HG02981 (cell line): ENCODE measurements at regions not wholly inside any gene's neighbourhood (a gene's known extent, or its start where the extent isn't known, plus 50 kb on each side); places are given as distances from the start of the nearest gene placed in this dataset.
"Not testable (repeated sequence)": the region's sequence is repeated elsewhere in the genome, so short reads cannot be mapped to it uniquely, and the experiment has no call there.

ENCODE experiments used
- ATAC-seq: cut with Tn5 transposase; IDR thresholded peaks from one replicate; pipeline ENCODE4 v1.9.1; 2021; ENCODE audit warnings: mild to moderate bottlenecking, moderate library complexity; ENCODE audit not compliant: unreplicated experiment

DNA sequence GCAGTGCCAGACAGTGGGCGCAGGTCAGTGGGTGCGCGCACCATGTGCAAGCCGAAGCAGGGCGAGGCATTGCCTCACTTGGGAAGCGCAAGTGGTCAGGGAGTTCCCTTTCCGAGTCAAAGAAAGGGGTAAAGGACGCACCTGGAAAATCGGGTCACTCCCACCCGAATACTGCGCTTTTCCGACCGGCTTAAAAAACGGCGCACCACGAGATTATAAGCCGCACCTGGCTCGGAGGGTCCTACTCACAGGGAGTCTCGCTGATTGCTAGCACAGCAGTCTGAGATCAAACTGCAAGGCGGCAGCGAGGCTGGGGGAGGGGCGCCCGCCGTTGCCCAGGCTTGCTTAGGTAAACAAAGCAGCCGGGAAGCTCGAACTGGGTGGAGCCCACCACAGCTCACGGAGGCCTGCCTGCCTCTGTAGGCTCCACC is 77.9 kb downstream of the NR4A2 start:
- not testable (repeated sequence) for ATAC-seq

DNA sequence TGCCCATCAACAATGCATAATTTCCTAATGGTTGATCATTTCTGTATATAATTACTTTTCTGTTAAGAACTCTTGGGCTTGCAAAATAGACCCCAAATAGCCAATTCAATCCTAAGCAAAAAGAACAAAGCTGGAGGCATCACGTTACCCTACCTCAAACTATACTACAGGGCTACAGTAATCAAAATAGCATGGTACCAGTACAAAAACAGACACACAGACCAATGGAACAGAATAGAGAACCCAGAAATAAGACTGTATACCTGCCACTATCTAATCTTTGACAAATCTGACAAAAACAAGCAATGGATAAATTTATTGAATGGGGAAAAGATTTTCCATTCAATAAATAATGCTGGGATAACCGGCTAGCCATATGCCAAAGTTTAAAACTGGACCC is 78.8 kb downstream of the NR4A2 start:
- no peak for ATAC-seq

DNA sequence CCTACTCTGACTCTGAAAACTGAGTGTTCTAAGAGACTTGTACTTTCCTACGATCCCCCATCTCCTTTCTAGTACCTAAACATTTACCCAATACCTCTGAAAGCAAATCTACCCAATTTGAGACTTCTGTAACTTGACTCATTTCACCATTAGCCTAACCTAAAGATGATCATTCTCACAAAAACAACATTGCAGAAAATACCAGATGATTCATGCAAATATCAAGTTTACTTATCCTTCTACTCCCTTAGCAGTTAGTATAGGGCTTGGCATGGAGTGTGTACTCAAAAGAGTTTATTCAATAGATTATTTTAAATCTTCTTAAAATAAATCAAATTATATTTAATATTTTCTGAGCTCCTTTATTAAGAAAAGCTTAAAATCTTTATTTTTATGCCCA is 89.6 kb downstream of the NR4A2 start:
- no peak for ATAC-seq

DNA sequence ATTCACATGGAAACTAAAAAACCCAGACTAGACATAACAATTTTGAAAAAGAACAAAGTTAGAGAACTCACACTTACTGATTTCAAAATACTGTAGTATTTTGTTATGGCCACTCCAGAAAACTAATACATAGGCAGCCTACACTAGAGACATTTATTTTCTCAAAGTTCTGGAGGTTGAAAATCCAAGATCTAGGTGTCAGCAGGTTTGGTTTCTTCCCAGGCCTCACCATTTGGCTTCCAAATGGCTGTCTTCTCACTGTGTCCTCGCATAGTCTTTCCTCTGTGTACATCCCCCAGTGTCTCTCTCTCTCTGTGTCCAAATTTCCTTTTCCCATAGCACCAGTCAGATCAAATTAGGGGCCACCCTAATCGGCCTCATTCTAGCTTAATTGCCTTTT is 95.0 kb downstream of the NR4A2 start:
- ATAC-seq = no peak

DNA sequence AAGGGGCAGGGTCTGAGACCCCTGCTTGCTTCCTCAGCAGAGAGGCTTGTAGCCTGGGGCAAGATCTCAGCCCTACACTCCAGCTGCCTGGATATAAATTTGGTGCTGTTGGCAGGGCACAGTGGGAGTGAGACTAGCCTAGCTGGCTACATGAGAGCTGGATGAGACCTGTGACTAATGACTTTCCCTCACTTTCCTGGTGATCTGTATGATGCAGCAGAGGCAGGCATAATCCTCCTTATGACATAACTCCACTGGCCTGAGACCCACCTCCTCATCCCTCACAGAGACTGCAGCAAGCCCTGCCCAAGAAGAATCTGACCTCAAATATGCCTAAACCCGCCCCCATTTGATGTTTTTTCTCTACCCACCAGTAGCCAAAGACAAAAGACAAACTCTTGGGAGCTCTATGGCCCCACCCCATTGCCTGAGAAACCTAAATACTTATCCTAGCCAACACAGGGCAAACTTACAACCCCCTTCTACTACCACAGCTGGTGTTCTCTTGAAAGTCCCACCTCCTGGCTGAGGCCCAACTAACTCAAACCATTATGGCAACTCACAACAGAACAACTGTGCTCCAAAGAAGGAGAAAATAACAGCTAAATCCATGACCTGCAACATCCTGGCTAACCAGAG is 102.7 kb downstream of the NR4A2 start:
- no peak for ATAC-seq

DNA sequence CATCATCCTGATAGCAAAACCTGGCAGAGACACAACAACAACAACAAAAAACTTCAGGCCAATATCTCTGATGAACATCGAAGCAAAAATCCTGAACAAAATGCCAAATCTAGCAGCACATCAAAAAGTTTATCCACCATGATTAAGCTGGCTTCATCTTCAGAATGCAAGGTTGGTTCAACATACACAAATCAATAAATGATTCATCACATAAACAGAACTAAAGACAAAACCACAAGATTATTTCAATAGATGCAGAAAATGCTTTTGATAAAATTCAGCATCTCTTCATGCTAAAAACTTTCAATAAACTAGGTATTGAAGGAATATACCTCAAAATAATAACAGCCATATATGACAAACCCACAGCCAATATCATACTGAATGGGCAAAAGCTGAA is 109.2 kb downstream of the NR4A2 start:
- ATAC-seq = not testable (repeated sequence)

DNA sequence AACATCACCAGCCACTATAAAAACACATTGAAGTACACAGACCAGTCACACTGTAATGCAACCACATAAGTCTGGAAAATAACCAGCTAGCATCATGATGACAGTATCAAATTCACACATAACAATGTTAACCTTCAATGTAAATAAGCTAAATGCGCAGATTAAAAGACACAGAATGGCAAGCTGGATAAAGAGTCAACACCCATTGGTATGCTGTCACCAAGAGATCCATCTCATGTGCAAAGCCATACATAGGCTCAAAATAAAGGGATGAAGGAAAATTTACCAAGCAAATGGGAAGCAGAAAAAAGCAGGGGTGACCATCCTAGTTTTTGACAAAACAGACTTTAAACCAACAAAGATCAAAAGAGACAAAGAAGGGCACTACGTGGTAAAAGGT is 110.8 kb downstream of the NR4A2 start:
- ATAC-seq = no peak

DNA sequence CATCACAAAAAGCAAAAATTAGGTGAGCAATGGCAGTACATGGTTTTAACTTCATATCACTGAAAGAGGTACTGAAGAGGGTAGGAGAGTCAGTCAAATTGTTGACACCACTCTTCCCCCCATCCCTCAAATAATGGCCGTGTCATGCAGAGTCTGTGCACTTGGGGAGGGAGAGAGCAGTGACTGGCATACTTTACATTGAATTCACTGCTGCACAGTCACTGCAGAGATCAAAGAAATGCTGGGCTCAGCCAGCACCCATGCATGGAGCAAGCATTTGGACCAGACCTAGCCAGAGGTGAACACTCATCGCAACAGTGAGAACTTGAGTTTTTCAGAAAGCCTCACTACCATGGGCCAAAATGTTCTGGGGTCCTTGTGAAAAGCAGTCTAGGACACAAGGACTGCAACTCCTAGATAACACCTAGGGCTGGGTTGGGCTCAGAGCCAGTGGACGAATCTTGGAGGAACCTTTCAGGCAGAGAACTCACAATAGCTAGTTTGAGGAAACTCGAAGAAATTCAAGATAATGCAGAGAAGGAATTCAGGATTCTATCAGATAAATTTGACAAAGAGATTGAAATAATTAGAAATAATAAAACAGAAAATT is 112.9 kb downstream of the NR4A2 start:
- ATAC-seq = no peak

DNA sequence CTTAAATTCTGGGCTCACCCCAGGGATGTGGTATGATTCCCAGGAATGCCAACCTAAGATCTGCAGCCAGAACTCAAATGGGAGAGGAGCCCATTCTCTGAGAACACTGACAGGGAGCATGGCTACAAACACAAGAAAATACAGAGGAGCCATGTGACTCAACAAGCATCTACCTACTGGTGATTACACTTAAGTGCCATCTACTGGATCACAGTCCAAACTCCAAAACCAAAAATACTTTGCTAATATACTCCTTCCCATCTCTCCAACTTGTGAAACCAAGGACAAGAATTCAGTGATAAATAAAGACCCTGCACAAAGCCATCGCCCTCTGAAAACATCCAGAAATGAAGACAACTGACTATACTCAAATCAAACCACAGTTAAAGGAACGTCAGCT is 116.9 kb downstream of the NR4A2 start:
- no peak for ATAC-seq

DNA sequence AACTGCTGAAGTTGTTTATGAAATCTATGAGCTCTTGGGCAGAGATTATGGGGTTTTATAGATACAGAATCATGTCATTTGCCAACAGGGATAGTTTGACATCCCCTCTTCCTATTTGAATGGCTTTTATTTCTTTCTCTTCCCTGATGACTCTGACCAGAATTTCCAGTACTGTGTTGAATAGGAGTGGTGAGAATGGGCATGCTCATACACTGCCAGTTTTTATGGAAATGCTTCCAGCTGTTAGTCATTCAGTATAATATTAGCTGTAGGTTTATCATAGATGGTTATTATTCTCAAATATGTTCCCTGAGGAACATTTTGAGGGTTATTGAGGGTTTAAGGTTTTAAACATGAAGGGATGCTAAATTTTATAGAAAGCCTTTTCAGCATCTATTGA is 121.2 kb downstream of the NR4A2 start:
- ATAC-seq = no peak

DNA sequence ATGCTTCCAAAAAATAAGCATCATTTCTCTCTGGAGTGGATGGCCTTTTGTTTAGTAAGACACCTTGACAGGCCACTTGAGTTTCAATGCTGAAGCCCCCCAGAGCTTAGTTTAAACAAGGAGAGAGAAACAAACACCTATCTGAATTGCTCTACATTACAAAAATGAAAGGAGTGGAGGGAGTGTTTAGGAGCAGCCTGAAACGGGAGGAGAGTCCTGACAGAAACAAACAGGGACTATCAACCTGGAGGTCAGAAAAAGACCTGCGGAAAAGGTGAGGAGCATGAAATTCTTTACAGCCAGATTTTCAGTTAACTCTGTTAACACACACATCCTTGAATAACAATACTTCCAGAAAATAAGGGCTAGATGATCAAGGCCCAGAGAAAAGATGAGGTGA is 126.2 kb downstream of the NR4A2 start:
- no peak for ATAC-seq

DNA sequence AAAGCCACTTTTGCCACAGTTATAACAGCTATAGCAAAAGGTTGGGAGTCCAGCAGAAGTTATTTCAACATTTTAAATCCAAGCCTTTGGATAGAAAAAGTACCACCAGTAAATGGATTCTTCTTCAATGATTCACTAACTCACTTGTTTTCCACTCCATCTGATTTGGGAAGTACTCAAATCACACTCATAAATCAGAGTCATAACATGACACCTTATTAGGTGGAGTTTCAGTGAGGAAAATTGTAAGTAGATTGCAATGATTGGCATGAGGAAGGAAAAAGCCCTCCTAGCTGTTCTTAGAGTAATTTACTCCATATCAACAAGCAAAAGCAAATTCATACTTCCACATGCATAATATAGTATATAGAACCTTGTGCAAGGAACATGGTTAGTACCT is 132.9 kb downstream of the NR4A2 start:
- no peak for ATAC-seq

DNA sequence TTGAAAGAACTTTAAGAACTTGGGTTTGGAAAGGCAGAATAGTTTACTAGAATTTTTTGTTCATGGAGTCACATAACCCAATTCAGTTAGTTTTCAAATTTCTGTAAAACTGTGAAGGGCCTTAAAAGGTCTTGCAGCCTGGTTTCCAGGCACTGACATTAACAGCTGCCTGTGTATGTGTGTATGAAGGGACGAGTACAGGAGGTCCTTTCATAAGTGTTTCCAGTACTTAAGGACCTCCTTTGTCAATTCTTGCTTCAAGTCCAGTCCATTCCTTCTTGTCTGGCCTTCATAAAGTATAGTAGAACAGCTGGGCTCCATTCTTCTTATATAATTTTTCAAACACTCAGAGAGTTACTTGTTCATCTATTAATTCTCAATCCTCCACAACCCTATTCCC is 136.5 kb downstream of the NR4A2 start:
- no peak for ATAC-seq

DNA sequence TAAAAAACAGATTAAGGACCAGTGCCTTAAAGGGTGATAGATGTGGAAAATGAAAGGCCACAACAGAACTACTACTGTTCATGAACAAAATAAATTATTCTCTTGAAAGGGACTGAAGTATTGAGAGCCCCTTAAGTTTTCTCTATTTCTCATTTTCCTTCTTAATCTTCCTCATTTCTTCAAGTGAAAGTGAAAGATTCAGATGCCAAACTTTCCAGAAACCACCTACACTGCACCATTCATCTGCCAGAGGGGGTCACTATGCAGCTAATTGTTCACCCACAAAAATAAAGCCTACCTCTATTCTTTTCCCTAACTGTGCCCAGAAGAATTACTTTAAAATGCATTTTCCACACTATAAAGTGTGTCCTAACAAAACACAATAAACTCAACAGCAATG is 140.1 kb downstream of the NR4A2 start:
- ATAC-seq = peak; percentile 45

DNA sequence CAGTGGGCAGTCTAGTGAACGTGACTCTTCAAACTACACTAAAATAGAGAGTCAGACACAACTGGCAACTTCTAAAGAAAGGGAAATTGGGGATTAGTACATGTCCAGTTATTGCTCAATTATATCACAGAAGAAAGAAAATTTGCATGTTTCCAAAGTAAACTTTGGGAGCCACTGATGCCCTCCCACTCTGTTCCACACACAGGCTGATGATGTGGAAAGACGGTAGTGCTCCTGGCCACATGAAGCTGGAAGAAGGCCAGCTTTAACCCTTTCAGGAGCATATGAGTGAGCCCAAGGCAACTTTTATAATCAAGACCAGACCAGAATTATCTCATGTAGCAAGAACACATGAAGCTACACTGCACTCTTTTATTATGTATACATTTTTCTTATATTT is 141.0 kb downstream of the NR4A2 start:
- ATAC-seq = no peak

DNA sequence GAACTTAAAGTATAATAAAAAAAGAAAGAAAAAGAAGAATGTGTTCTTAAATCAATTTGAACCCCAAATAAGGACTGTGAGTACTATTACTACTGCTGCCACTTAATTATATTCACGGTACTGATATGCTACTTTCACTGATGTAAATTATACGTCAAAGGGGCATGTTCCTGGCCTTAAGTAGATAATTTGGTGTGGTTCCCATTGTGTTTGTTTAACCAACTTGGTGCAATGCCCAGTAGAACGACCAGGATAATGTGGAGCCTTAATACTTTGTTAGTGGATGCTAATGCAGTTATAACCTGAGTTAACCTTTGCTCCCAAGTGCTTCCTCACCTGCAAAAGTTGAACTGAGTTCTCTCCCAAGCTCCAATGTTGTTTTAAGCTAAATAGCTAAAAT is 142.0 kb downstream of the NR4A2 start:
- ATAC-seq = no peak

DNA sequence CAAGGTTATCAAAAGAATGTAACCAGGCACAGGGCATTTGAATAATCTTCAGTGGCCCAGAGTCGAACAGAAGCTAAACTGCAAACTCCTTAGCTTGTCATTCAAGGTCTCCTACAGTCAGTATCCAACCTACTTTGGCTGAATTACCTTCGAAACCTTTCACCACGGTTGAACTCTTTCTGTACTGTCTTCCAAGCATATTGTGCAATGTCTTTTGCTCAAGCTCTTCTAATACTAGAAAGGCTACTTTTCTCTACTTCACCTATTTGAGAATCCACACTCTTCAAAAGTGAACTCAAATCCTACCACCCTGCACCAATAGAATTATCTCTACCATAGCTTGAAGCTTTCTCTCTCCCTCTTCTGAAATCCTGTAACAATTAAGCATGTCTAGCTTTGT is 142.9 kb downstream of the NR4A2 start:
- no peak for ATAC-seq

DNA sequence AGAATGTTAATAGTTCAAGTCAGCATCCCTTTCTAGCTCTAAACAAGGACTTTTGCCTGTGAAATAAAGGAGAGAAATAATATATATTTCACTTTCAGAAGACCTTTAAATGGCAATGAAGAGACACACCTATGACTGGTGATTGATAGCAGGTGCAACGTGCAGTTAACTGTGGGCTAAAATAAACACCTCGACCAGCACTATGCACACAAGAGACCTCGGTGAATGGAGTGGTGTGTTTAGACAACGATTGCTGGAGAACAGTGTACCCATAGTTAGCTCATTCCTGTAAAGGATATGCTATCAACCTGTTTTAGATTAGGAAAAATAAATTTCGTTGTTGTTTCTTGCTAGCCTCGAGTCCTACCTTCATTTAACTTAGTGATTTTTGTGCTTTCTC is 143.4 kb downstream of the NR4A2 start:
- no peak for ATAC-seq

DNA sequence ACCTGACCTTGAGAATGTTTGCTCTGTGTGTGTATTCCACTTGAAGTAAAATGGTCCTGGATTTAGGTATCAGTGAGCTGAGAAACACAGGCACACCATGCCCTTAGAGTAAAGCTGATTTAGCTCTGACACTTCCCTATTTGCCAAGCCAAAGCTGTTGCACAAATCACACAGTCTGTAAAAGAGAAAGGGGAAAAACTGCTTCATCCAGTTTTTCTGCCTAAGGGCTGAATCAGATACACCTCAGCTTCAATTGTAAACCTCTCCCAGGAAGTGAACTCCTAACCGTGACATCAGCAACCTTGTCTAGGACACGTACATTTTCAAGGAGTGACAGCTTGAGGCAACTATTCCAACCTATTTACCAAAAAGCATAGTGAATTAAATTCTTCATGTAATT is 150.4 kb downstream of the NR4A2 start:
- no peak for ATAC-seq

DNA sequence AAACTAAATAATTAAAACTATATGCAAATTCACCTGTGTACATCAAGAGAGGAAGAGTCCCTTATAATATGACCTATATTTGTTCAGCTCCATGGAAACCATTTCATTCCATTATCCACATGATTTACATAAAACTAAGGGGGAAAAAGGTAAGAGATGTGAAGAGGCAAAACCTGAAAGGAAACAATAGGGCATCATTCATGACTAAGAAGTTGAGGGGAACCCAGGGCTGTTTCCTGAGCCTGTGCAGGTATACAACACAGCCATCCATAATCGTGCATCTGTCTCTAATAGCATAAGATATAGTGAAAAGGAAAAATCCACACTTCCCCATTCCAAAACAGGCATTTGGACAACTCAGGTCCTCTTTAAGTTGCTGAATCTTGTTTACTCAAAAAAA is 151.3 kb downstream of the NR4A2 start:
- no peak for ATAC-seq

DNA sequence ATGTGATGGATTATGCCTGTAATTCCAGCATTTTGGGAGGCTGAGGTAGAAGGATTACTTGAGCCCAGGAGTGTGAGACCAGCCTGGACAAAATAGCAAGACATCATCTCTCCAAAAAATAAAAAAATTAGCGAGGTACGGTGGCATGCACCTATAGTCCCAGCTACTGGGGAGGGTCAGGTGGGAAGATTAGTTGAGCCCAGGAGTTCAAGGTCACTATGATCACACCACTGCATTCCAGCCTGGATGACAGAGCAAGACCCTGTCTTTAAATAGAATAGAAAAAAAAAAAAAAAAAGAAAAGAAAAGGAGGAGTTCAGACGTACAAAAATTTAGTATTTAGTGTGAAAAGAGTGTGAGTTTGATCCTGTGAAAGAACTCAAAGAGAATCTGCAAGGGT is 154.9 kb downstream of the NR4A2 start:
- ATAC-seq = no peak

DNA sequence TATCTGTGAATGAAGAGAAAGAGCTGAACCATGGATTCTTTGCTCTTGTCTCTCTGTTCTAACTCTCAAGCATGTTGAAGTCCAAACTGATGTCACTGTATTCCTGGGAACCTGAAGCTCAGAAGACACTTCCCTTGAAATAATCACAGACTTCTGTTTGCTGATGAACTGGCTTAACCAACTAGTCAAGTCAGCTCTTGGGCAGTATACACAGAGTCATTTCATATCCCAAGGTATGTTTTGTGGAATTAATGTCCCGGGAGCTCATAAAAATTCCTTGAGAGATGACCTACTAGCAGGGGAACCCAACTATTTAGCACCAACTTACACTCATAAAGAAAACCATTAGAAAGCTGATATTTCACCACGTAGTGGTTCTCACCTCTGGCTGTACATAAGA is 156.6 kb downstream of the NR4A2 start:
- ATAC-seq = no peak

DNA sequence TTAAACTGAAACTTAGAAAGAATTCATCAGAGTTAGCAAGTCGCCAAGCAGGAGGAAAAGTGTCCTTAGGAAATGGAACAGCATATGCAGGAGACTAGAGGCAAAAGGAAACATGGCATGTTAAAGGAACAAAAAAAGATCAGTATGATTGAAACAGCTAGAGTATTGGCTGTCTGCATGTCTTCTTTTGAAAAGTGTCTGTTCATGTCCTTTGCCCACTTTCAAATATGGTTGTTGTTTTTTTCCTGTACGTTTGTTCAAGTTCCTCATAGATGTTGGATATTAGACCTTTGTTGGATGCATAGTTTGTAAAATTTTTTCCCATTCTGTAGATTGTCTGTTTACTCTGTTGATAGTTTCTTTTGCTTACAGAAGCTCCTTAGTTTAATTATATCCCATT is 161.6 kb downstream of the NR4A2 start:
- ATAC-seq = no peak
